Fibroblast of peridontal ligament (primary cell): ENCODE measurements at regions not wholly inside any gene's neighbourhood (a gene's known extent, or its start where the extent isn't known, plus 50 kb on each side); places are given as distances from the start of the nearest gene placed in this dataset.
"Not testable (repeated sequence)": the region's sequence is repeated elsewhere in the genome, so short reads cannot be mapped to it uniquely, and the experiment has no call there.

Source experiments
- DNase-seq: peaks from one replicate; pipeline ENCODE4 v3.0.0-alpha.2; 2010; ENCODE audit errors: extremely low read depth

DNA sequence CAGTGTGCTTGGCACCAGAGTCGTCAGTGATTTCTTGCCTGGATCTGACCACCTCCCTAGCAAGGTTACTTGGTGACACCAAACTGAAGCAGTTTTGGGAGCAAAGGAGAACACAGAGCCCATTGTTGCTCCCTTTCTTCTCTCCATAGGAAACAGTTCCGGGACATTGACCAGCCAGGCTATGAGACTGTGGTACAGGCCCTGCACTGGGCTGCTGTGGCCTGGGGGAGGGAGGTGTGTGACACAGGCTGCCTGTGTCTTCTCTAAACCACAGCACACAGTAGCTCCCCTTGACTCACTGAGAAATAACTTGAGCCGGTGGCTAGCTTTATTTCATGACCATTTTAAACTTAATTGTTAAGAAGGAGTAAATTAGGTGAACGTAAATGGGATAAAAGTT lies 214.8 kb upstream of the UBL3 start:
- no peak for DNase-seq

DNA sequence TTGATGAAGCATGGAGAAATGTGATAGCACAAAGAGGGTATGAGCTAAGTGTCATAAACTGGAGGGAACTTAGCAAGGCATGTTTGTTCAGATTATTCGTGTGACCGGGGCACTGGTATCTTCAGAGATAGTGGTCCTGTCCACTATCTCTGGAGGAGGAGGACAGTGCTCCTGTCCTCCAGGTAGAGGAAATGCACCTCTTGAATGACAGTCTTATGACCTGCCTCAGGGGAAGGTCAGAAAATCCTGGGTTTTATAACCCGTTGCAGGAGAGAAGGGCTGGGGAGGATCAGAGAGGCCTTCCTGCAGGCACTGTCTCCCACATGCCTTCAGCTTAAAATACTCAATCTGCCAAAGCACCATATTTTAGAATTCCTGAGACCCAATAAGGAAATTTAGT lies 213.5 kb upstream of the UBL3 start:
- DNase-seq, result no peak

DNA sequence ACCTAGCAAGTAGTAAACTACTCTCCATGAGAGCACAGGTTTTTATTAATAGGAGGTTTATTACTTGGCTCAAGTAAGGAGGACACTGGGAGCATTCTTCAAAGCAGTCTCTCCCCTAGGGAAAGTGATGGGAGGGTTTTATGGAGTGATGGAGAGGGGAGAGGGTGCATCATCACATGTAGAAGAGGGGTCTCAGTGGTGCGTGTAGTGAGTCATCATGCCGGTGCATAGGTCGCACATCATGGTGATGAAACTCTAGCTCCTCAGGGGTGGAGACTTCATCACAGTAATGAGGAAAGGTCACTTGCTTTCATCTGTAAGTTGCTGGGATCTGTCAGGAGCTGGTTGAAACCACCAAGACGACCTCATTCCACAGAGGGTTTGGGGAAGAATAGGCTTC lies 210.8 kb upstream of the UBL3 start:
- no peak for DNase-seq

DNA sequence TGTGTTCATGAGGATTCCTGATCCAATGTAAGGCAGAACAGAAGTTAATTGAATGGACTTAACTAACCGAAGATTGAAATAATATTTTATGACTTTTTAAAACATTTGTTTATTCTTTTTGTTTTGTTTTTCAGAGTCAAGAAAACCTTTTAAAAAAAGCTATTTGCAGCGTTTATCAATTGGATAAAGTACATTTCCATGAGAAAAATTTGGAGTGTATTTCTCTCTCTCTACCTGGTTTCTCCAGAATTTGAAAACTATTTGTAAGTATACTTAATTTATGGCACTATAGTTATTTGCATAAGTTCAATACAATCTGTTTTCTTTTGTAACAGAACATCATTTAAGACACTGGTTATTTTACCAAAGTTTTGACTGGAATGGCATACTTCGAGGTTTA lies 208.0 kb upstream of the UBL3 start:
- DNase-seq, result no peak

DNA sequence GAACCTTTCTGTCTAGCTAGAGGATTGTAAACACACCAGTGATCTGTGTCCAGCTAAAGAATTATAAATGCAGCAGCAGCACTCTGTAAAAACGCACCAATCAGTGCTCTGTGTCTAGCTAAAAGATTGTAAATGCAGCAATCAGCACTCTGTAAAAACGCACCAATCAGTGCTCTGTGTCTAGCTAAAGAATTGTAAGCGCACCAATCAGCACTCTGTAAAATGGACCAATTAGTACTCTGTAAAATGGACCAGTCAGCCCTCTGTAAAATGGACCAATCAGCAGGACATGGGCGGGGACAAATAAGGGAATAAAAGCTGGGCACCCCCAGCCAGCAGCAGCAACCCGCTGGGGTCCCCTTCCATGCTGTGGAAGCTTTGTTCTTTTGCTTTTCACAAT lies 204.1 kb upstream of the UBL3 start:
- DNase-seq, result not testable (repeated sequence)

DNA sequence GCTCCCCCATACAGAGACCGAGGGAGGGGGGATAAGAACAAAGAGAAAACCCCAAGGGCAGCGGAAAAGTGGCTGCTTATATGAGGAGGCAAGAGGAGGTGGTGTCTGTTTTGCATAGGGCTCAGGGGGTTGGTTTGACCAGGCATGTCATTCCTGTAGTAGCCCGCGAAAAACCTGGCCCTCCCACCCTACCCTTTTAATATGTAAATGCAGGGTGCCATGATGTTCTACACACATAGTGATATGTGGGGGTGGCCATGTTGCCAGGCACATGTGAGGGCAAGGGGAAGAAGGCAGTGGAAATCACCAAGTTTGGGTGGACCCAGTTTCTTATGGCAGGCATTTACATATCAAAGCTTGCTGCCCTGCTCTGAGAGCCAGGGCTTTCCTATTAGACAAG lies 203.5 kb upstream of the UBL3 start:
- no peak for DNase-seq

DNA sequence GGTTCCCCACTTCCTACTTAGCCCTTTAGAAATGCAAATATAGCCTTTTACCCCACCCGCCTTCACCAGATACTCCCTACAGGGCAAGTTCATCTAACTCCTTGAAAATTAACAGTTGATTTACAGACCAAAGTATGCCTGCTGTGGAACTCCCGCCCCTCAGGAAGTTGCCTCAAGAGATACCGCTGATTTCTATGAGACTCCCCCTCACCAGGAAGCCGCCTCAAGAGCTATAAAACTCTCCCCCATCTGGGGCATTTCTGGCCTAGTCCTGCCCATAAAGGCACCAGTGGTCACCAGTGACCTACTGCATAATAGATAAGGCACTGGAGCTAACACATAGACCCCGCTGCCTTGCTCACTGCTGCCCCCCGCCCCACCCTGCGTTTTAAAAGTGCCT lies 201.7 kb upstream of the UBL3 start:
- no peak for DNase-seq

DNA sequence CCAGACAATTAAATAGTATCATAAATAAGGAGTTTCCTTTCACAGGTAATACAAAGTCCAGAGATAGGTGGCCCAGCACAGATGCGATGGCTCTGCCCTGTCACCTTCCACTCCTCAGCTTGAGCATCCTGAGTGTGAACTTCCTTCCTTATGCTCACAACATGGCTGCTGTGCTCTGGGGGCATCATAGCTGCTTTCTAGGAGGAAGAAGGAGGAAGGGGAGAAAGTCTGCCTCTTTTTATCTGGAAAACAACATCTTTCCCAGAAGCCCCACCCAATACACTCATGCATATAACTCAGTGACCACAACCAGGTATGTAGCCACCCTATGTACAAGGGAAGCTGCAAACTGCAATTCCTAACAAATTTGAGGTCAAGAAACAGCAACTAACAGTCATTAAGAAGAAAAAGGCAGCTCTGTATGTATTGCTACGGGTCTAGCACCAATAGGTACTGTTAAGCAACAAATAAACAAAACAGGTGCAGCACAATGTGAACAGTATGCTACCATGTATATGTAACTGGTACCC lies 201.2 kb upstream of the UBL3 start:
- DNase-seq, result no peak

DNA sequence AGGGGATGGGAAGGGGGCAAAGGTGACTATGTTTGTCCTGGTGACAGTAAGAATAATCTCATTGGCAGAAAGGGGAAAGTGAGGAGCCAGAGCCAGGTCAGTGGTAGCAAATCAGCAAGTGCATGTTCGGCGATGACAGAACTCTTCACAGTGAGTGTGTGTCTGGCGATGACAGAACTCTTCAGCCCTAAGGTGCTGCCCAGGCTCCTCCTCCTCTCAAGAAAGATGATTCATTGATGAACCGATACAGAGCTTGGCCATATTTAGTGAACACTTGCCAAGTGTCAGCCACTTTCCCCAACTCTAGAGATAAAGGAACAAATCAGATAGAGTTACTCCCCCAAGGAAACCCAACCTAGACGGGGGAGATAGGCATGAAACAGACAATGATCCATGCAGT lies 199.3 kb upstream of the UBL3 start:
- no peak for DNase-seq

DNA sequence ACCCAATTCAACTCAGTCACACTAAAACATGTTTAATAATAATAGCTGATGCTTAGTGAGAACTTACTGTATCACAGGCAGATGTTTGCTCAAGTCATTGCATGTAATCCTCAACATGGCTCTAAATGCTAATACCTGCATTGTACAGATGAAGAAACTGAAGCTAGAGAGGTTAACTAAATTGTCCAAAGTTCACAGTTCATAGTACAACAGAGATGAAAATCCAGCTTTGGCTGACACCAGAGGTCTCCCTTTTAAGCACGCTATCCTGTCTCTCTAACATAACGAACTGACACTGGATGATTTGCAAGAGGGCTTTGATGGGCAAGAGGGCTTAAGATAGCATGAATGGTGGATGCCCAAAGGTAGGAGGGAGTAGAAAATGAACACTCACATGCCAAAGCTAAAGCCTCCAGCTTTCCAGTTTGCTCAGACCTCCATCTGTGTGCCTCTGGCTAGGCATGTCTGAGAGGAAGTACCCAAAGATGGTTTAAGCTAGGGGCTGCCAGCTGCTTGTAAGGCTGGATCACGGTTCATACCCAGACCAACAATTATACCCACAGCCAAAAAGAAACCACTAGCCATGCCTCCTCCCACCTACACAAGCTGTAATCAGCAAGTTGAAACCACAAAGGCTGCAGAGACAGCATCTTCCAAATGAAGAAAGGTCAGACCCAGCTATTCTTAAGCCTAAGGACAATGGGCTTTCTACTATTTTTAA lies 196.9 kb upstream of the UBL3 start:
- peak; percentile 58 for DNase-seq

DNA sequence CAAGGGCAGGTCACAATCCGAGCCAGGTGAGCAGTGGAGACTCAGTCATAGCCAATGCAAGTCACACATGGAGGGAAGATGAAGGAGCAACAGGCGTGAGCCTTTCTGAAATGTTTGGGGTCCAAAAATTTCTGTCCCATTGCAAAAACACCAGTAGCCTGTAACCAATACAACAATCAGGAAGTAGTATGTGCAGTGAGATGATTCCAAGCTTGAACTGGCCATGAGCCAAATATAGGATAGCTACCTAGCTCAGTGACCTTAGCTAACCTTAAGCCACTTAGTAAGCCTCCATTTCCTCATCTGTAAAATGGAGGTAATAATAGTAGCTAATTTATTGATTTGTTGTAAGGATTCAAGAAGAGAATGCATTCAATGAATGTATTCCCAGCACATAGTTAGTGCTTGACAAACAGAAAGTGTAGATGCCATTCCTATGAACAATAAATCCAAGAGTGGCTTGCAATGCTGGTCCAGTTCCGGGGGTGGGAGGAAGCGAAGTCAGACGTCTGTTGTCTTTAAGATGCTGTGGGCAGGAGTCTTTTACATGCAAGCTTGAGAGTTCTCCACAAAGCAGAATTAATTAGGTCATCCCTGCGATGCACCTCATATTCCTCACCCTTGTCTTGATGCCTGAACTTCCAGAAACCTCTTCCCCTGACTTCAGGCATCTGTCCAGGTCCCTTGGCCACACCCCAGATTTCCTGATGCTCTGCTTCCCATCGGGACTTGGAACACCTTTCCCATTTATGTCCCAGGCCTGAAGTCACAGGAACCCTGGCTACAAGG lies 195.7 kb upstream of the UBL3 start:
- DNase-seq, result peak; percentile 69

DNA sequence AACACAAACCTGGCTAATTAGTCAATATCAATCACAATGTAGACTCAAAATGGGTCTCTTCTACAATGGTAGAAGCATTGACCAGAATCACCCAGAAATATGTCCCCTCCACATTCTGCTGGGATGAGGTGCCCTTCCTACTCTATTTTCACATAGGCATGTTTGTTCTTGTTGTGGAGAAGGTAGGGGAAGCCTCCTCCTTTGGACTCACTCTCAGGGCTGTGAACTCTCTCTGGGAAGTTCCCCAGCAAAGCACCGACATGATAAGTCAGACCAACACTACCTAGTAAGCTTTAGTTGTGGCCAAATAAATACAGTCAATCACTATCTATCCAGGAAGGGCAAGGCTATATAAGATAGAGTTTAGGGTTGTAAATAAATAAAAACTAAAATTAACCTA lies 194.5 kb upstream of the UBL3 start:
- no peak for DNase-seq

DNA sequence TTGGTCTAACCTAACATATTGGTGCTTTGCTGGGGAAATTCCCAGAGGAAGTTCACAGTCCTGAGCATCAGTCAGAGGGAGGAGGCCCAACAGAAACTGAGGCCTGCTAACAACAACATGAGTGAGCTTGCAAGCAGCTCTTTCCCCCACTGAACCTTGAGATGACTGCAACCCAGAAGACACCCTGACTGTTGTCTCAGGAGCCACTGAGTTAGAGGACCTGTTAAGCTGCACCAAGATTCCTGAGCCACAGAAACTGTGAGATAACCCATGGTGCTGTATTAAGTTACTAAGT lies 193.2 kb upstream of the UBL3 start:
- DNase-seq, result no peak

DNA sequence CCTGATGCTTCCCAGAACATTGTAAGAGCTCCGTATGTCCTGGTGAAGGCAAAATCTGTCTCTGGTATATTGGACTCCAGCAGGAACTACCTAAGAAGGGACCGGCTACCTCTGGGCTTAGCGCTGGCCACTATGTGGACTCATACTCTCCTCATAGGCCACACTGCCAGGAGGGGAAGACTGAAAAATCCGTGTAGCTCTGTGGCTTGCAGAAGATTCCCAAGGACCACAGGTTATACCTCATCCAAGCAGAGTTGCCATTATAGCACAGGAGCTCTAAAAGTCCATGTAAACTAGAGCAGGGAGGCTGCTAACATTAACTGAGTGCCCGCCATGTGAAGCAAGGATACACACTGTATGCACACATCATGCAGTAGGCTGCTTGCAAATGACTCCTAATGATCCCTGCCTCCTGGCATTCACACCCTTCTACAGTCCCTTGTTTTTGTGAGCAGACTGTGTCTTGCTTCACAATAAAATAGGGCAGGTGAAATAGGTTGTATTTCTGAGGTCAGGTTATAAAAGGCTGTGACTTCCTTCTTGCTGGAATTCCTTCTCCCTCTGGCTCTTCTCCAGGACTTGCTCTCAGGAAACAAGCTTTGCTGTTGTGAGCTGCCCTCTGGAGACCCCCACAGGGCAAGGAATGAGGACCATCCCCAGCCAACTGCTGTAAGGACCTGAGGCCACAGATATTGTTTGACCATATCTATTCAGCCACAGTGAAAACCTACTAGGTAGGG lies 192.6 kb upstream of the UBL3 start:
- DNase-seq, result no peak

DNA sequence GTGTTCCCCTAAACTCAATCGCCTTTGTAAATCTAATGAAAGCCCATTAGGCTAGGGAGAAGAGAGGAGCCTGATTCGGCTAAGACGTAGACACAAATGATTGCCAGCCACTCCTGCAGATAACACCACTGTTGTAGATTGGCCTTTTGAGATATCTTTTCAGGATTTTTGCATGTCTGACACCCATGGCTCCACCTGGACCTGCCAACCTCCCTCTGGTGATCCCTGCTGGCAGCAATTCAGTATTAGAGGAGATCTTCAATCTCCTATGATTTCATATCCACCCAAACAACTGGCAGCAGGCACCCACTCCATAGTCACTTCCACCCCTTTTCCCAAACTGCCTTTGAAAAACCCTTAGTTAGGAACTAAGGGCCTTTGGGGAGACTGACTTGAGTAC lies 191.9 kb upstream of the UBL3 start:
- DNase-seq, result no peak

DNA sequence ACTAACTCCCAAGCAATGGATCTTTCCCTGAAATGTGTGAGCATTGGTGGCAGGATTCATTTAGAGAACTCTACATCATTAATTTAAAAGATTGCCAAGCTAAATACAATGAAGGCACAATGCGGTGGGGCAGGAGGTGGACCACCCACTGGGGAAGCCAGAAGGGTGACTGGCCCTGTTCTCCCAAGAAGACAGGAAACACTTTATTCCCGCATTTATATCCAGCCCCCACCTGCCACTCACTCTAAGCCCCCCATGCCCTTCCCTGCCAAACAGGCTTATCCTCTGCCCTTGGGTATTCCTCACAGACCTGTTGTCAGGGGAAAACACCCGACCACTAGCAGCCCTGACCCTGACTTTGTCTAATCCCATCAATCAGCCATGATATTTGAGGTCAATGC lies 189.1 kb upstream of the UBL3 start:
- no peak for DNase-seq

DNA sequence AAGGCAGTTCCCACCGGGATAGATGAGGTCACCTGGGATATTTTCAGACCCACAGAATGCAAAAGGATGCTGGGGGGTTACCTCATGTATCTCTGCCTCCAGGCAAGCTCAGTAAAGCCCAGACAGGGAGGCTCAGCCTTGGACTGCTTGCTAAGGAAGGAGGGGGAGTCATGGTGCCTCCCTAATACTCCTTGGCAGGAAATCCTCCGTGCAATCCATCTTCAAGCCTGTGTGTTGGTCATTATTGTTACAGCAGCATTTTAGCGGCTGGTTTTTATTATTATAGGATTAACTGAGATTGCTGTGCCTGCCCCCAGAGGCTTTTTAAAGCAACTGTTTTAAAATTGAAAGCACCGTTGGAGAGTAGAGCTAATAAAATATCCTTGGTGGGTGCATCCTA lies 188.5 kb upstream of the UBL3 start:
- peak; percentile 65 for DNase-seq

DNA sequence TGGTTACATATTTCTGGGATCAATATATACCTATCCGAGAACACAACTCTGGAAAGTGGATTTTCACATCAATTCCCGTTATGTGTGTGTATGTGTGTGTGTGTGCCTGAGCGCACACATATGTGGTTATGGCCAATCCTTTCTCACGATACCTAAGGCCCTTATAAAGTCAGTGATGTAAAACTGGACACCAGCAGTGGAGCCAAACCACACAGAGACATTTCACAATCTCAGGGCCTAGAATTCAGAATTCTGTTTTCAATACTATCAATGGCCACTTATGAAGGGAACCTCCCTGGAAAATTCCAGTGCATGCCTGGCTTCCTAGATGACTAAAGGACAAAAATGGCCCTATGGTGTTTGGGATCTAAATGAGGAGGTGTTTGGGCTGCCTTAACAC lies 187.3 kb upstream of the UBL3 start:
- DNase-seq, result peak; percentile 93

DNA sequence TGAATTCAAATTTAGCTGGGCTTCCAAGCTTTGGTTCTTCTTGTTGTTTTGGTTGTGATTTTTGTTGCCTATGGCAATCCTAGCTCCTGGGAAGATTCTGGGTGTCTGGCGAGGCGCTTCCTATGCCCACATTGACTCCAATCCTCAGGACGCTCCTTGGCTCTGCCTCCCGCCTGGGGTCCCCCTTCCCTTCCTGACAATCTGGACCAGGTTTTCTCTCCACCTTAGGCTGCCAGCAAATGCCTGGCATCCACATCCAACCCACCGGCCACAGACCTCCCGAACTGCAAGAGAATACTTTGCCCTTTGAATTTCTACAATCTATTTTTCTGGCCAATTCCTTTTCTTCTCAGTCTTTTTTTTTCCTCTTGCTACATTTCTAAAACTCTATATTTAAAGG lies 186.9 kb upstream of the UBL3 start:
- no peak for DNase-seq

DNA sequence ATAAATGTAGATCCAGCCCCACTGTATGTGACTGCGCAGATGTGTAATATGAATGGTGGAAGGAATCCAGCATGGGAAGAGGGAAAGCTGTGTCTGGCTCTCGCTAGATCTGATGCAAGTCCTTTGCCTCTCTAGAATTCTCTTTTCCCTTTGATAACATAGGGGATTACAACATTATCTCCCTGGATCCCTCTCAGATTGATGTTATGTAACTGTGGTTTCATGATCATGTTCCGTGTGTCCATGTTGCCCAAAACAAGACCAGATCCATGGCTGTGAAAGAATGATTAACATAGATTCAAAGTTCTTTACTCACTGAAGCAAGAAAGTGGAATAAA lies 184.0 kb upstream of the UBL3 start:
- DNase-seq, result peak; percentile 91

DNA sequence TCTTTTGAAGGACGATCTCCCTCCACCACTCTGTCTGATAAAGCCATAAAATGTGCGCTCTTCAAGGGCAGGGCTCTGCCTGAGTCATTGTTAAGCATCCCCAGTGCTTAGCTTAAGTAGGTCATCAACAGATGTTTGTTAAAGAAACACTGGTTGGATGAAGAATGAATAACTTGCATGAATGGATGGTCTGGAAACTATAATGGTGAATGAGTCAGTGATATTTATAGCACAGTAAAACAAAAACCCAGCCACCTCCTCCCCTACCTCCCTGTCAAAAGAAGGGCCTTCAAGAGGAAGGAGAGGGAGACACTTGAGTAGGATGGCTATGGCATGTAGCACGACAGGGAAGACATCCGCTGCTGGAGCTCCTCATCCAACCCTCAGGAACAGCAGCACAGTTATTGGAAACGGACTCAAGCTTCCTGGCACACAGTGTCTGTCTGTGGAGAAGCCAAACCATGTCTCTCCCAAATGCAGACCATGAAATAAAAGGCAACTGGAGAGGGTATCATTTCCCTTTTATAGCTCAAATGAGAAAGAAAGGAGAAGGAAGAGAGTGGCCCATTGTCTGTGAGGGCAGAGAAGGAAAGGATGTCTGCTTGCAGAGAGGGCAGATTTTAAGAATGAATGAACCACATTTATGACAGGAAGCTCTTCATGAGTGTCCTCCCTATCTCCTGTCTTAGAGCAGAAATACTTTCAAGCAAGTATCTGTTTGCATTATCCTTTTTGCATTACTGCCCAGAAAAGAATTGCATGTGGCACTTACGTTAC lies 183.5 kb upstream of the UBL3 start:
- peak; percentile 97 for DNase-seq

DNA sequence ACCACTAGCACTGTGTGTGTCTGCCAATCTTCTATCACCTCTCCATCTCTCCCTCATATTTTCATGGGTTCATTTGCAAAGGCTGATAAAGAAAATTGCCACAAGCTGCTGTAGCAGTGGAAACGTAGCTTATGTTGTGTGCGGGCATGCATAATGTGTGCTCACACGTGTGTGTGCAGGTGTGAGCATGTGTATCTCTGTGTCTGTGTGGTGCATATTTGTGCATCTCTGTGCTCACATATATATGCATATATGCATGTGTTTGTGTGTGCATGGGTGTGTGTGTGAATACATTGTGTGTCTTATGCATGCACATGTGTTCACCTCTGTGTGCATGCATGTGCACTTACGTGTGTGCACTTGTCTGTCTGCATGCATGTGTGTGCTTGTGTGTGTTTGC lies 181.8 kb upstream of the UBL3 start:
- DNase-seq, result no peak
